ENCODE measurements at regions not wholly inside any gene's neighbourhood (a gene's known extent, or its start where the extent isn't known, plus 50 kb on each side); places are given as distances from the start of the nearest gene placed in this dataset.

GRCh38 chr19:29004796-29005195 is 208.2 kb downstream of the UQCRFS1 start:
- TF ChIP-seq PHF8 (IDR thresholded peaks at IDR 0.05; ENCODE audit: borderline replicate concordance, low read depth) (no peak), CHD4 (IDR thresholded peaks at IDR 0.05; ENCODE audit: borderline replicate concordance) (no peak)
- Histone ChIP-seq H3K27ac (no peak overlapping the region), H3K4me2 (no peak overlapping the region), H3K9me3 (peaks cover 11% of the 10 kb centered on the region; the same call in 2 of the 3 replicates), H3K4me3 (no peak overlapping the region), H3K4me1 (no peaks in the 10 kb centered on the region)
- FAIRE-seq = no peak
- DNase-seq (ENCODE audit: low read depth in 1 of 2, low spot score in 1 of 2) = no peak
- ATAC-seq = no peak
- ChIA-PET POLR2A (no interaction called here), CTCF (interaction anchor here (1.5 kb wide), 1 partner anchor 15 kb away, joined by 3 read pairs; no protein-coding TSS in a partner anchor)
- WGBS (ENCODE audit: missing lambda C conversion rate) = 75% methylated on average over 7 of the region's 7 CpGs

DNA sequence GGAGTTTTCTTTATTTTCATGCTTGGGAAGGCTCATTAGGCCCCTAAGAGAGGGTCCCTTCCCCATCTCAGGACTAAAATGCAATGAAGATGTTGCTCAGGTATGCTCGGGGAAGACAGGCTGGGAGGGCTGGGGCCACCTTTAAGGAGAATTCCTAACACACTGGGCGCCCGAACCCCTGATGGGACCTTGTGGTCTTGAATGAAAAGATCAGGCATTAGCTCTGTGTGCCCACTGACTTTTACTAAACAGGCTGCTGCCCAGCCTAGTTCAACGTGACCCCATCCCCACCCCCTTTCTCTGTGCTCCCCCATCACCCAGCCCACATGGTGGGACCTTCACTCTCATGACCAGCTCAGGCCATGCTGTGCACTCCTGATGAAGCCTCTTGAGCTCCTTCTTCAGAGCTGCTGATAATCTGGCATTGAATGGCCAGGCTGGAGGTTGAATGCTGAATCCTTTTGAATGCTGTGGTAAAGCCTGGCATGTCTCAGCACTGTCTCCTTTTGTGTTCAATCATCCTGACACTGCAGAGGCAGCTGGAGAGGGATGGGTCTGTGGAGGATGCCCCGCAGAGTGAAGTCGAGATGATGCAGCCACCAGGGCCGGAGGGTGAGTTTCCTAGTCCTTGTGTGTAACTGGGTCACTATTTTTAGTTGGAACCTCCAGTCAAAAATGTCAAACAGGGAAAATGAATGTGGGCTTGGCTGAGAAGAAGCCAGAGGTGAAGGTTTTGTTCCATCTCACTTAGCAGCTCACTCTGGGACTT is 209.1 kb downstream of the UQCRFS1 start:
- FAIRE-seq = no peak
- Histone ChIP-seq H3K4me1 (no peaks in the 10 kb centered on the region), H3K27ac (no peak overlapping the region), H3K9me3 (peaks cover 17% of the 10 kb centered on the region), H3K4me3 (no peak overlapping the region), H3K4me2 (no peak overlapping the region)
- ChIA-PET CTCF (interaction anchor here (0.6 to 1.6 kb wide), 3 partner anchors 16 to 182 kb away, joined by 3 to 4 read pairs (median 3); no protein-coding TSS in a partner anchor), POLR2A (no interaction called here)
- no peak for ATAC-seq
- DNase-seq (ENCODE audit: low read depth in 1 of 2, low spot score in 1 of 2) = no peak
- TF ChIP-seq, protein P1, sequence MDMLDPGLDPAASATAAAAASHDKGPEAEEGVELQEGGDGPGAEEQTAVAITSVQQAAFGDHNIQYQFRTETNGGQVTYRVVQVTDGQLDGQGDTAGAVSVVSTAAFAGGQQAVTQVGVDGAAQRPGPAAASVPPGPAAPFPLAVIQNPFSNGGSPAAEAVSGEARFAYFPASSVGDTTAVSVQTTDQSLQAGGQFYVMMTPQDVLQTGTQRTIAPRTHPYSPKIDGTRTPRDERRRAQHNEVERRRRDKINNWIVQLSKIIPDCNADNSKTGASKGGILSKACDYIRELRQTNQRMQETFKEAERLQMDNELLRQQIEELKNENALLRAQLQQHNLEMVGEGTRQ (IDR thresholded peaks at IDR 0.05) = no peak
- TF ChIP-seq HOXA7 (CRISPR knock-in tag; IDR thresholded peaks at IDR 0.05) = no peak
- no peak for TF ChIP-seq HEYL (CRISPR knock-in tag; IDR thresholded peaks at IDR 0.05)
- no peak for TF ChIP-seq POLR2A (IDR thresholded peaks at IDR 0.05; ENCODE audit: low read length)
- TF ChIP-seq FOXS1 (CRISPR knock-in tag; IDR thresholded peaks at IDR 0.05) = no peak
- no peak for TF ChIP-seq NR3C1 (IDR thresholded peaks at IDR 0.05)
- TF ChIP-seq CBX2 (IDR thresholded peaks at IDR 0.05; ENCODE audit: borderline replicate concordance, low read depth) = no peak
- no peak for TF ChIP-seq CHD4 (IDR thresholded peaks at IDR 0.05; ENCODE audit: borderline replicate concordance)
- TF ChIP-seq MAFK (IDR thresholded peaks at IDR 0.05; ENCODE audit: partially characterized antibody) = no peak
- TF ChIP-seq EHMT2 (IDR thresholded peaks at IDR 0.05; ENCODE audit: low read depth) = no peak
- TF ChIP-seq JUNB (IDR thresholded peaks at IDR 0.05) = no peak
- TF ChIP-seq HMGXB4 (CRISPR knock-in tag; IDR thresholded peaks at IDR 0.05; ENCODE audit: borderline replicate concordance) = no peak
- WGBS (ENCODE audit: missing lambda C conversion rate) = 48% methylated on average over 7 of the region's 7 CpGs

DNA sequence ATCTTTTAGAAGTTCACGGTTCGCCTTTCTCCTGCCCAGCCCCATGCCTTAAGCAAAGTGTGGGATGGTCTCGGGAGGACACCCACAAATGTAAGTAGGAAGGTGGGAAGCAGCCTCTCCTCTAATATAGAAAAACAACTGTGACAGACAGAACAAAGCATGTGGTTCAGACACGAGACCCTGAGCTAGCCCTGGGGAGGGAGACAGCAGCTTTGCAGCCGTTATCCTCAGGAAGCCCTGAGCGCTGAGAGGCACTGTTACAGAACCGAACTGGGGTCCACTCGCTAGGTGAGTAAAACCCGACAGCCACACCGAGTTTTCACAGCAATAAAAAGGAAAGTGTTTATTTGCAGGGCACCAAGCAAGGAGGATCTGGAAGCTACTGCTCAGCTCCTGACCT is 210.6 kb downstream of the UQCRFS1 start:
- ATAC-seq = no peak
- CTCF ChIA-PET = interaction anchor here (0.5 to 0.7 kb wide), 2 partner anchors 881 to 1389 kb away, joined by 3 read pairs; no protein-coding TSS in a partner anchor

More for the DNA sequence above, 210.6 kb downstream of the UQCRFS1 start:
- 70% methylated on average over 10 of the region's 10 CpGs for WGBS (ENCODE audit: missing lambda C conversion rate)
- H3K4me2 ChIP-seq = no peak overlapping the region
- H3K4me1 ChIP-seq = peaks cover 9% of the 10 kb centered on the region
- FAIRE-seq = no peak
- H3K4me3 ChIP-seq = no peak overlapping the region
- POLR2A ChIA-PET = no interaction called here
- H3K9me3 ChIP-seq = peaks cover 22% of the 10 kb centered on the region
- DNase-seq (ENCODE audit: low read depth in 1 of 2, low spot score in 1 of 2) = no peak
- TF ChIP-seq JUNB (IDR thresholded peaks at IDR 0.05) (no peak), EHF (CRISPR knock-in tag; IDR thresholded peaks at IDR 0.05) (no peak), HES2 (IDR thresholded peaks at IDR 0.05) (no peak), EHMT2 (IDR thresholded peaks at IDR 0.05; ENCODE audit: low read depth) (no peak), BHLHE40 (IDR thresholded peaks at IDR 0.05; ENCODE audit: low read depth, low read length) (no peak), RAD21 (conservative IDR thresholded peaks at IDR 0.05 in 1 of 2, IDR thresholded peaks at IDR 0.05 in 1 of 2) (no peak), SREBF2 (IDR thresholded peaks at IDR 0.05) (no peak), ELK1 (IDR thresholded peaks at IDR 0.05; ENCODE audit: low read depth, low read length) (no peak), RARB (CRISPR knock-in tag; IDR thresholded peaks at IDR 0.05) (no peak), CBX2 (IDR thresholded peaks at IDR 0.05; ENCODE audit: borderline replicate concordance, low read depth) (no peak), TP53 (CRISPR knock-in tag; IDR thresholded peaks at IDR 0.05) (no peak), GATA3 (IDR thresholded peaks at IDR 0.05; ENCODE audit: borderline replicate concordance) (no peak), HOXA7 (CRISPR knock-in tag; IDR thresholded peaks at IDR 0.05) (no peak), FOXS1 (CRISPR knock-in tag; IDR thresholded peaks at IDR 0.05) (no peak)
- TF ChIP-seq, protein P2, sequence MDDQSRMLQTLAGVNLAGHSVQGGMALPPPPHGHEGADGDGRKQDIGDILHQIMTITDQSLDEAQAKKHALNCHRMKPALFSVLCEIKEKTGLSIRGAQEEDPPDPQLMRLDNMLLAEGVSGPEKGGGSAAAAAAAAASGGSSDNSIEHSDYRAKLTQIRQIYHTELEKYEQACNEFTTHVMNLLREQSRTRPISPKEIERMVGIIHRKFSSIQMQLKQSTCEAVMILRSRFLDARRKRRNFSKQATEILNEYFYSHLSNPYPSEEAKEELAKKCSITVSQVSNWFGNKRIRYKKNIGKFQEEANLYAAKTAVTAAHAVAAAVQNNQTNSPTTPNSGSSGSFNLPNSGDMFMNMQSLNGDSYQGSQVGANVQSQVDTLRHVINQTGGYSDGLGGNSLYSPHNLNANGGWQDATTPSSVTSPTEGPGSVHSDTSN (IDR thresholded peaks at IDR 0.05) = no peak
- TF ChIP-seq, protein P1 (IDR thresholded peaks at IDR 0.05) = no peak
- TF ChIP-seq, protein P3, sequence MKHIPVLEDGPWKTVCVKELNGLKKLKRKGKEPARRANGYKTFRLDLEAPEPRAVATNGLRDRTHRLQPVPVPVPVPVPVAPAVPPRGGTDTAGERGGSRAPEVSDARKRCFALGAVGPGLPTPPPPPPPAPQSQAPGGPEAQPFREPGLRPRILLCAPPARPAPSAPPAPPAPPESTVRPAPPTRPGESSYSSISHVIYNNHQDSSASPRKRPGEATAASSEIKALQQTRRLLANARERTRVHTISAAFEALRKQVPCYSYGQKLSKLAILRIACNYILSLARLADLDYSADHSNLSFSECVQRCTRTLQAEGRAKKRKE (CRISPR knock-in tag; IDR thresholded peaks at IDR 0.05; ENCODE audit: low read depth) = no peak
- no peak overlapping the region for H3K27ac ChIP-seq

Data from A549 (cell line).